ENCODE measurements at regions not wholly inside any gene's neighbourhood (a gene's known extent, or its start where the extent isn't known, plus 50 kb on each side); places are given as distances from the start of the nearest gene placed in this dataset.

- no peak for DNase-seq (ENCODE audit: low read depth in 3 of 3, low spot score in 1 of 3)
Observed at GRCh38 chr1:101153692-101154091, 83.1 kb upstream of the S1PR1 start.

GRCh38 chr1:101152633-101153032 is 84.2 kb upstream of the S1PR1 start:
- DNase-seq (ENCODE audit: low read depth in 3 of 3, low spot score in 1 of 3): no peak

- no peak for DNase-seq (ENCODE audit: low read depth in 3 of 3, low spot score in 1 of 3)
Observed at GRCh38 chr1:101151286-101151685, 85.5 kb upstream of the S1PR1 start.

DNA sequence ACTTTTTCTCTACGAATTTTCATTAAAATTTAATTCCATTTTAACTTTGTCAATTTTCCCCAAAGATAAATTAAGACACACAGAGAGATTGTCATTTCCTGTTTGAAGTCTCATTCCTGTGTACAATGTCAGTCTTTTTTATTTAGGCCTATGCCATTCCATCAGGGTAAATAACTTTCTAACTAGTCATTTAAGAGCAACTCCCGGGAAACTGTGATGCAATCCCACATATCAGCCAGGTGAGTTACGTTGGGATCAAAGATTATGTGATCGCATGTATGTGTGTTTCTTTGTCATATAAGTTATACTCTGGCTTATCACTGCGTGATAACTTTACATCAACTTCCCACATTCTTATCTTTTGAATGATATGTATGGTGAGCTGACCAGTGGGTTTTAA is 86.1 kb upstream of the S1PR1 start:
- no peak for DNase-seq (ENCODE audit: low read depth in 3 of 3, low spot score in 1 of 3)

- DNase-seq (ENCODE audit: low read depth in 3 of 3, low spot score in 1 of 3): no peak
Observed at GRCh38 chr1:101150266-101150665, 86.6 kb upstream of the S1PR1 start.

GRCh38 chr1:101148980-101149379 is 87.8 kb upstream of the S1PR1 start:
- DNase-seq (ENCODE audit: low read depth in 3 of 3, low spot score in 1 of 3): no peak

DNA sequence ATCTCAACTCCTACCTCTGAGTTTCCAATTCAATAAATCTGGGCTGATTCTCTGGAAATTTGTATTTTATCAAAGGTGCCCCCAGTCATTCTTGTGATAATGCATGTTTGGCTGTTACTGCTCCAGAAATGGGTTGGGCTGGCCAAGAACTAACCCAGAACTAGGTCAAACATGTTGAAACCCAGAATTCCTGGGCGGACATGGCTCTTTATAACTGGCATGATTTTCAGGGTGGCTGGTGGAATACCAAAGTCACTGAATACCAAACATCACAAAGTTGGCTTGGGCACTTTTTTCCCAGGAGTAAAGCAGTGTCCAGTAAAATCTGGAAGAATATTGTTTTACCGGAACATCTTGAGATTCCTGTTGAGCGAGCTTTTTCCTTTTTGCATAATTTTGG is 89.4 kb upstream of the S1PR1 start:
- no peak for DNase-seq (ENCODE audit: low read depth in 3 of 3, low spot score in 1 of 3)

- no peak for DNase-seq (ENCODE audit: low read depth in 3 of 3, low spot score in 1 of 3)
Observed at GRCh38 chr1:101145449-101145820, 91.4 kb upstream of the S1PR1 start.

- DNase-seq (ENCODE audit: low read depth in 3 of 3, low spot score in 1 of 3): no peak
Observed at GRCh38 chr1:101144671-101145448, 92.0 kb upstream of the S1PR1 start.

GRCh38 chr1:101142244-101142643 is 94.6 kb upstream of the S1PR1 start:
- no peak for DNase-seq (ENCODE audit: low read depth in 3 of 3, low spot score in 1 of 3)

- no peak for DNase-seq (ENCODE audit: low read depth in 3 of 3, low spot score in 1 of 3)
Observed at GRCh38 chr1:101141376-101141775, 95.4 kb upstream of the S1PR1 start.

- no peak for DNase-seq (ENCODE audit: low read depth in 3 of 3, low spot score in 1 of 3)
Observed at GRCh38 chr1:101139821-101140718, 96.7 kb upstream of the S1PR1 start.

DNA sequence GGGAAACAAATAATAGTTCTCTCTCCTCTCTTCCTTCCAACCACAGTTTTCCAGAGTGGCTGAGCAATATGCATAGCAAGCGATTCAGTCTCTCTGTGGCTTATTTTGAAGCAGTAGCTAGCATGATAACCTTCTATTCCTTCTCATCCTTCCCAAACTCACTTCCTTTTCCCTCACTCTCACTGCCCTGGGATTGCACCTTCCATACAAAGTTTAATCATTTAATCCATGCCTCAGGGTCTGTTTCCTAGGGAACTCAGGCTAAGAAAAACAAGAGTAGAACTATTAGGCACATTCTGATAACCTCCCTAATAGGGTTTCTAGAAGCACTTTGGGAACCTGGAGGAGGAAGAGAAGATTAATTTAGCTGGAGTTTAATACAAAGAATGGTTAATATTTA is 97.7 kb upstream of the S1PR1 start:
- DNase-seq (ENCODE audit: low read depth in 3 of 3, low spot score in 1 of 3): no peak

DNA sequence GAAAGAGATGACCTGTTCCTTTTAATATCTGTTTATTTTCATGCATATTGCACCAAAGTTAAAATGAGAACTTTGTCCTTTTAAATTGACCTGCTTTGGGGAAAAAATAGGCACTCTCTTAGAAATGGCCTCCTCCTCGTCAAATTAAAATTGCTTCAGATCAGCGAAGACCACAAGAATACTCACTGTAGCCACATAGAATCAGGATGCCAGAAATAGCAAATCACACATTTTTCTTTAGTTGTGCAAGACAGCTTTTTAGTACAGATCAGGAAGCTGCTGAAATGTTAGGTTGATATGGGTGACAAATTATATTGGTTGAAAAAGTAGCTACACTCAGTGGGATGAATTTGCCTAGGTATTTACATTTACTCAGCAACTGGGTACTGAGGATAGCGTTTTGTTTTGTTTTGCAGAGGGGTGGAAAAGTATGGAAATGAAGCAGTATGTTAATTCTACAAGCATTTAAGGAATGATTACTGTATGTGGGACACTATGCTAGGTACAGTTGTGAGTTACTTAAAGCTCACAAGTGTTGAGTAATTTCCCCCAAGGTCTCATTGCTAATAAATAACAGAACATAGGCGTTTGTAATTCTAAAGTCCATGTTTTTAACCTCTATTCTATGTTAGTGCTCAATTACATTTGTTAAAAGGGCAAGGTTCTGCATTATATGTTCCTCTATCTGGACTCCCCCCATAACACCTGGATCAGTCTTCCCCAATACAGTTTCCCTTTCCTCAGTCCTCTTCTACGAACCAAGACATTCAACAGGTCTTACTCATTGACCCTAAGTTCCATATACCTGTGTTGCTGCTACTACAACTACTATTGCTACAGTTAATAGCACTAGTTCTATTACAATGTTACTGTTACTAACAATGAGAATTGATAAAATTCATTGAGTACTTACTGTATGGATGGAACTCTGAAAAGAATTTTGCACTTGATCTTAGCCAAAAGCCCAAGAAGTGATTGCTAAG is 99.4 kb upstream of the S1PR1 start:
- no peak for DNase-seq (ENCODE audit: low read depth in 3 of 3, low spot score in 1 of 3)

GRCh38 chr1:101136739-101137138 is 100.1 kb upstream of the S1PR1 start:
- no peak for DNase-seq (ENCODE audit: low read depth in 3 of 3, low spot score in 1 of 3)

GRCh38 chr1:101136271-101136670 is 100.5 kb upstream of the S1PR1 start:
- DNase-seq (ENCODE audit: low read depth in 3 of 3, low spot score in 1 of 3): no peak

DNA sequence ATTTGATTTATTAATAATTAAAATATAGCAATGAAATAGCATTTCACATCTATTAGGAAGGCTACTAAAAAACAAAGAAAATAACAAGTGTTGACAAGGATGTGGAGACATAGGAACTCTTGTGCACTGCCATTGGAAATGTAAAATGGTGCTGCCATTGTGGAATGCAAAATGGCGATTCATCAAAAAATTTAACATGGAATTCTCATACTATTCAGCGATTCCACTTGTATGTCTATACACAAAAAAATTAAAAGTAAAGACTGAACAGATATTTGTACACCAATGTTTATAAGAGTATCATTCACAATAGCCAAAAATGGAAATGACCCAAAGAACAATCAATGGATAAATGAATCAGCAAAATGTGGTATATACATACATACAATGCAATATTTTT is 101.3 kb upstream of the S1PR1 start:
- DNase-seq (ENCODE audit: low read depth in 3 of 3, low spot score in 1 of 3): no peak

GRCh38 chr1:101131239-101131843 is 105.5 kb upstream of the S1PR1 start:
- DNase-seq (ENCODE audit: low read depth in 3 of 3, low spot score in 1 of 3): no peak

GRCh38 chr1:101130673-101131072 is 105.1 kb upstream of the DPH5 start:
- no peak for DNase-seq (ENCODE audit: low read depth in 3 of 3, low spot score in 1 of 3)

GRCh38 chr1:101128846-101129245 is 103.3 kb upstream of the DPH5 start:
- no peak for DNase-seq (ENCODE audit: low read depth in 3 of 3, low spot score in 1 of 3)

DNA sequence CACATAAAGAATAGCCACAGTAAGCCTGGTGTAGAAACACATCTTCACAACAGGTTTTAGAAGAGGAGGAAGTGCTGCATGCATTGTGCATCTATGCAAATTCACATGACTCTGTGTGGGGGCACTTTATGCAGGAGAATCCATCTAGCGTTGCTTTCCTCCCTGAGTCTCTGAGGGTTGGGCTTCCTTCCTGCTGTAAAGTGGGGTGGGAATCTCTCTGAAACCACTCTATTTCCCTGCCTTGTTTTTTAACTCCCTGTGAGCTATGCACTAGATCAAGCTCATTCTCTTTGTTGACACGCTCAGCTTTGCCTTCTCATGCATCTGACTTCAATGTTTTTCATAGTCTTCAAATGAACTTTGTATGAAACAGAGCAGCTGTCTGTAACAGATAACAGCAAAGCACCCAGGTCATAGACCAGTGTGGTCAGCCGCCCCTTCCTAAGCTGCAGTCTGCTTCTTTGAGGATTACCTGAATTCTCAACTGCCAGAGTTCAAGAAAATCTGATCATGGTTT is 102.7 kb upstream of the DPH5 start:
- DNase-seq (ENCODE audit: low read depth in 3 of 3, low spot score in 1 of 3): no peak
